OCI-LY7 (cell line): ENCODE measurements at regions not wholly inside any gene's neighbourhood (a gene's known extent, or its start where the extent isn't known, plus 50 kb on each side); places are given as distances from the start of the nearest gene placed in this dataset.
"Not testable (repeated sequence)": the region's sequence is repeated elsewhere in the genome, so short reads cannot be mapped to it uniquely, and the experiment has no call there.

ENCODE experiments used
- EZH2phosphoT487 ChIP-seq: fragments of 200-600 bp; sonication (generic); IDR thresholded peaks from 2 replicates; pipeline ENCODE4 v1.6.1; 2018; ENCODE audit warnings: low read depth, borderline replicate concordance, mild to moderate bottlenecking, mixed run types, antibody characterized with exemption, low read length, moderate library complexity, mixed read lengths
- TF ChIP-seq, protein P1 (sequence below): fragments of 200-600 bp; sonication (generic); conservative IDR thresholded peaks from 2 replicates; pipeline ENCODE4 v1.5.1; 2014; ENCODE audit warnings: mild to moderate bottlenecking, antibody characterized with exemption, low read length, moderate library complexity, mixed read lengths

GRCh38 chr20:48490341-48490740 lies 337.5 kb downstream of the PREX1 start:
- TF ChIP-seq, protein P1, sequence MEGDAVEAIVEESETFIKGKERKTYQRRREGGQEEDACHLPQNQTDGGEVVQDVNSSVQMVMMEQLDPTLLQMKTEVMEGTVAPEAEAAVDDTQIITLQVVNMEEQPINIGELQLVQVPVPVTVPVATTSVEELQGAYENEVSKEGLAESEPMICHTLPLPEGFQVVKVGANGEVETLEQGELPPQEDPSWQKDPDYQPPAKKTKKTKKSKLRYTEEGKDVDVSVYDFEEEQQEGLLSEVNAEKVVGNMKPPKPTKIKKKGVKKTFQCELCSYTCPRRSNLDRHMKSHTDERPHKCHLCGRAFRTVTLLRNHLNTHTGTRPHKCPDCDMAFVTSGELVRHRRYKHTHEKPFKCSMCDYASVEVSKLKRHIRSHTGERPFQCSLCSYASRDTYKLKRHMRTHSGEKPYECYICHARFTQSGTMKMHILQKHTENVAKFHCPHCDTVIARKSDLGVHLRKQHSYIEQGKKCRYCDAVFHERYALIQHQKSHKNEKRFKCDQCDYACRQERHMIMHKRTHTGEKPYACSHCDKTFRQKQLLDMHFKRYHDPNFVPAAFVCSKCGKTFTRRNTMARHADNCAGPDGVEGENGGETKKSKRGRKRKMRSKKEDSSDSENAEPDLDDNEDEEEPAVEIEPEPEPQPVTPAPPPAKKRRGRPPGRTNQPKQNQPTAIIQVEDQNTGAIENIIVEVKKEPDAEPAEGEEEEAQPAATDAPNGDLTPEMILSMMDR: not testable (repeated sequence)
- not testable (repeated sequence) for TF ChIP-seq EZH2phosphoT487
